NT2/D1 (cell line): ENCODE measurements at regions not wholly inside any gene's neighbourhood (a gene's known extent, or its start where the extent isn't known, plus 50 kb on each side); places are given as distances from the start of the nearest gene placed in this dataset.

Experiments used
- DNase-seq: peaks from one replicate; pipeline ENCODE4 v3.0.0-alpha.2; 2011; ENCODE audit warnings: low read depth, low spot score
- H3K27me3 ChIP-seq: 2 replicates; pipeline ENCODE4 v1.6.0; 2011; ENCODE audit warnings: mild to moderate bottlenecking; ENCODE audit not compliant: insufficient read length, insufficient read depth
- H3K36me3 ChIP-seq: 2 replicates; pipeline ENCODE4 v1.6.1; 2011; ENCODE audit warnings: mild to moderate bottlenecking, low read length, mixed read lengths; ENCODE audit not compliant: insufficient read depth, insufficient read length
- H3K4me1 ChIP-seq: 2 replicates; pipeline ENCODE4 v1.5.1; 2011; ENCODE audit not compliant: insufficient read depth, insufficient read length
- H3K4me3 ChIP-seq: 2 replicates; pipeline ENCODE4 v1.5.1; 2011; ENCODE audit warnings: low read depth; ENCODE audit not compliant: insufficient read length
- H3K9ac ChIP-seq: 2 replicates; pipeline ENCODE4 v1.6.0; 2011; ENCODE audit warnings: low read depth; ENCODE audit not compliant: insufficient read length
- H3K9me3 ChIP-seq: 2 replicates; pipeline ENCODE4 v1.5.1; 2011; ENCODE audit warnings: mild to moderate bottlenecking, low read length; ENCODE audit not compliant: insufficient read depth
- SUZ12 ChIP-seq: IDR thresholded peaks from 2 replicates; pipeline ENCODE4 v1.6.1; 2011; ENCODE audit not compliant: insufficient read length, insufficient read depth; ENCODE audit errors: extremely low read depth
- YY1 ChIP-seq: IDR thresholded peaks from 2 replicates; pipeline ENCODE4 v1.6.1; 2011; ENCODE audit not compliant: insufficient read length, insufficient read depth
- ZNF274 ChIP-seq: IDR thresholded peaks from 2 replicates; pipeline ENCODE4 v1.6.1; 2011; ENCODE audit warnings: mild to moderate bottlenecking, low read depth, low read length

- Histone ChIP-seq H3K36me3 (no peaks in the 10 kb centered on the region), H3K27me3 (no peaks in the 10 kb centered on the region), H3K9ac (no peak overlapping the region), H3K4me1 (no peaks in the 10 kb centered on the region), H3K9me3 (0 out of 2 replicates have a peak, but pooled peaks cover 2% of the 10 kb centered on the region), H3K4me3 (no peak overlapping the region)
- TF ChIP-seq ZNF274 (no peak), SUZ12 (no peak)
- DNase-seq, result no peak
Measured at GRCh38 chr10:113425541-113425951, 127.3 kb upstream of the HABP2 start.

GRCh38 chr10:113426181-113426877 lies 126.5 kb upstream of the HABP2 start:
- no peak overlapping the region for H3K4me3 ChIP-seq
- no peaks in the 10 kb centered on the region for H3K36me3 ChIP-seq
- H3K9me3 ChIP-seq, result no peaks in the 10 kb centered on the region
- TF ChIP-seq ZNF274 (no peak), SUZ12 (no peak), YY1 (no peak)
- H3K27me3 ChIP-seq, result no peaks in the 10 kb centered on the region
- no peak for DNase-seq
- H3K4me1 ChIP-seq, result no peaks in the 10 kb centered on the region
- H3K9ac ChIP-seq, result no peak overlapping the region

- no peaks in the 10 kb centered on the region for H3K9me3 ChIP-seq
- H3K9ac ChIP-seq, result no peak overlapping the region
- no peaks in the 10 kb centered on the region for H3K4me1 ChIP-seq
- no peak for TF ChIP-seq YY1
- TF ChIP-seq ZNF274, result no peak
- TF ChIP-seq SUZ12, result no peak
- no peaks in the 10 kb centered on the region for H3K27me3 ChIP-seq
- DNase-seq, result no peak
- H3K36me3 ChIP-seq, result no peaks in the 10 kb centered on the region
- H3K4me3 ChIP-seq, result no peak overlapping the region
Measured at GRCh38 chr10:113427236-113427735, 125.6 kb upstream of the HABP2 start.

DNA sequence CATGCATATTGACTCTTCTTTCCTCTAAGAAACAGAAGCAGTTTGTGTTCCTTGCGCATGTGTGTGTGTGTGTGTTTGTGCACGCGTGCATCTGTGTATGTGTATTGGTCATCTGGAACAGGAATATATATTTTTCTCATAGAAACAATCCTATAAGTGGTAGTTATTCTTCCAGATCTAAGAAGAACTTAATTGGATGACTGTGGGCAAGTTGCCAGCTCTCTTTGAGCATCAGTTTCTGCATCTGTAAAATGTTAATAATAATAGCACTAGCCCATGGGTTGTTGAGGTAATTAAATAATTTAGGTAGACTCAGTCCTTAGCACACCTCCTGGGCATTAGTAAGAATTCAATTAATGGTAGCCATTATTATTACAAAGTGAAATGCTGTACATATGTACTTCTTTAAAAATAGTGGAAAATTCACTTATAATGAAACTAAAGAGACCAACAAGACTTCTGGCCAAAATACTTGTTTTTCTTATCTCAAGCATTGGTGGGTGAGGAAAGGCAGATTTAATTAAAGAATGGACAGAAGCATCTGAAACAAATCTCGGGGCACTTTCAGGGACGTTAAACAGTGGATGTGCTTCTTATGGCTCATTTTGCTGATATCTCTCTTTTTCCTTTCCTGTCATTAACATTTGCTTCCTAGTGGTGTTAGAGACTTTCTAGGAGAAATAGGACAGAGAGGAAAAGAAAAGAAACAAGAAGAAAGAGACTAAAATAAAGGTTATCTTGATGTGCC lies 124.9 kb upstream of the HABP2 start:
- no peak for DNase-seq
- TF ChIP-seq YY1, result no peak
- no peak for TF ChIP-seq ZNF274
- TF ChIP-seq SUZ12, result no peak
- Histone ChIP-seq H3K4me1 (no peaks in the 10 kb centered on the region), H3K9me3 (no peaks in the 10 kb centered on the region), H3K9ac (no peak overlapping the region), H3K36me3 (no peaks in the 10 kb centered on the region), H3K27me3 (no peaks in the 10 kb centered on the region), H3K4me3 (no peak overlapping the region)

- DNase-seq, result no peak
- no peaks in the 10 kb centered on the region for H3K36me3 ChIP-seq
- TF ChIP-seq SUZ12, result no peak
- no peak for TF ChIP-seq ZNF274
- no peak for TF ChIP-seq YY1
- no peaks in the 10 kb centered on the region for H3K4me1 ChIP-seq
- H3K27me3 ChIP-seq, result no peaks in the 10 kb centered on the region
- H3K9me3 ChIP-seq, result no peaks in the 10 kb centered on the region
- no peak overlapping the region for H3K4me3 ChIP-seq
- H3K9ac ChIP-seq, result no peak overlapping the region
Measured at GRCh38 chr10:113430634-113431397, 122.0 kb upstream of the HABP2 start.

- no peaks in the 10 kb centered on the region for H3K27me3 ChIP-seq
- no peak overlapping the region for H3K4me3 ChIP-seq
- no peak for DNase-seq
- TF ChIP-seq YY1 (no peak), ZNF274 (no peak), SUZ12 (no peak)
- H3K9ac ChIP-seq, result no peak overlapping the region
- no peaks in the 10 kb centered on the region for H3K4me1 ChIP-seq
- H3K9me3 ChIP-seq, result no peaks in the 10 kb centered on the region
- H3K36me3 ChIP-seq, result no peaks in the 10 kb centered on the region
Measured at GRCh38 chr10:113431398-113432160, 121.3 kb upstream of the HABP2 start.

GRCh38 chr10:113433711-113434110 lies 119.1 kb upstream of the HABP2 start:
- H3K27me3 ChIP-seq, result no peaks in the 10 kb centered on the region
- no peak for TF ChIP-seq SUZ12
- no peaks in the 10 kb centered on the region for H3K36me3 ChIP-seq
- no peak overlapping the region for H3K4me3 ChIP-seq
- no peak for DNase-seq
- H3K9me3 ChIP-seq, result no peaks in the 10 kb centered on the region
- no peaks in the 10 kb centered on the region for H3K4me1 ChIP-seq
- no peak overlapping the region for H3K9ac ChIP-seq
